OCI-LY1 (cell line): ENCODE measurements at regions not wholly inside any gene's neighbourhood (a gene's known extent, or its start where the extent isn't known, plus 50 kb on each side); places are given as distances from the start of the nearest gene placed in this dataset.

Experiments
- EZH2 ChIP-seq: fragments of 200-600 bp; sonication (generic), shearing (Covaris generic); IDR thresholded peaks from 2 replicates; pipeline ENCODE4 v1.8.0; 2017; ENCODE audit warnings: borderline replicate concordance, mixed run types, mild to moderate bottlenecking, antibody characterized with exemption, low read length, moderate library complexity, mixed read lengths
- TF ChIP-seq, protein P1 (sequence below): fragments of 200-600 bp; sonication (generic), shearing (Covaris generic); IDR thresholded peaks from 2 replicates; pipeline ENCODE4 v1.5.1; 2017; ENCODE audit warnings: mild to moderate bottlenecking, antibody characterized with exemption, low read length, moderate library complexity, mixed read lengths

GRCh38 chr4:58940167-58940566 is 1830.0 kb upstream of the IGFBP7 start:
- TF ChIP-seq, protein P1, sequence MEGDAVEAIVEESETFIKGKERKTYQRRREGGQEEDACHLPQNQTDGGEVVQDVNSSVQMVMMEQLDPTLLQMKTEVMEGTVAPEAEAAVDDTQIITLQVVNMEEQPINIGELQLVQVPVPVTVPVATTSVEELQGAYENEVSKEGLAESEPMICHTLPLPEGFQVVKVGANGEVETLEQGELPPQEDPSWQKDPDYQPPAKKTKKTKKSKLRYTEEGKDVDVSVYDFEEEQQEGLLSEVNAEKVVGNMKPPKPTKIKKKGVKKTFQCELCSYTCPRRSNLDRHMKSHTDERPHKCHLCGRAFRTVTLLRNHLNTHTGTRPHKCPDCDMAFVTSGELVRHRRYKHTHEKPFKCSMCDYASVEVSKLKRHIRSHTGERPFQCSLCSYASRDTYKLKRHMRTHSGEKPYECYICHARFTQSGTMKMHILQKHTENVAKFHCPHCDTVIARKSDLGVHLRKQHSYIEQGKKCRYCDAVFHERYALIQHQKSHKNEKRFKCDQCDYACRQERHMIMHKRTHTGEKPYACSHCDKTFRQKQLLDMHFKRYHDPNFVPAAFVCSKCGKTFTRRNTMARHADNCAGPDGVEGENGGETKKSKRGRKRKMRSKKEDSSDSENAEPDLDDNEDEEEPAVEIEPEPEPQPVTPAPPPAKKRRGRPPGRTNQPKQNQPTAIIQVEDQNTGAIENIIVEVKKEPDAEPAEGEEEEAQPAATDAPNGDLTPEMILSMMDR = no peak
- no peak for TF ChIP-seq EZH2
